B cell (primary cell): ENCODE measurements at regions not wholly inside any gene's neighbourhood (a gene's known extent, or its start where the extent isn't known, plus 50 kb on each side); places are given as distances from the start of the nearest gene placed in this dataset.

Experiments used
- ATAC-seq: fragments of 200-7000 bp; cut with Tn5 transposase; one replicate; pipeline ENCODE4 v1.10.0; 2021; ENCODE audit warnings: low read depth, mild to moderate bottlenecking, moderate number of reproducible peaks, moderate library complexity
- CTCF ChIA-PET: fragments of 350-600 bp; sonication (Branson Sonifier 250); formaldehyde crosslinking; loops from one replicate; lab custom pipeline; 2021; ENCODE audit warnings: antibody characterized with exemption, inconsistent platforms; lab: Charles Lee
- POLR2A ChIA-PET: fragments of 350-600 bp; sonication (Branson Sonifier 250); formaldehyde crosslinking; loops from one replicate; lab custom pipeline; 2021; ENCODE audit warnings: antibody characterized with exemption; lab: Charles Lee
- DNase-seq: peaks from one replicate; pipeline ENCODE4 v3.0.0; 2013
- H2AFZ ChIP-seq: 2 replicates; pipeline ENCODE4 v1.6.1; 2012; ENCODE audit warnings: mild to moderate bottlenecking, low read depth, low read length; ENCODE audit not compliant: insufficient read depth, poor library complexity, severe bottlenecking
- H3K27ac ChIP-seq, 2 donors: 1 replicate in 1 of 2; 2 replicates in 1 of 2; pipeline ENCODE4 v1.5.1; 2012 to 2013; ENCODE audit warnings: low read length in 2 of 2, mild to moderate bottlenecking in 2 of 2, moderate library complexity in 1 of 2
- H3K27me3 ChIP-seq, 4 experiments: fragments of 200-600 bp in 1 of 4; sonication (generic) in 1 of 4; replicated peaks in 1 of 4; 1 replicate in 2 of 4; 2 replicates in 2 of 4; pipeline versions ENCODE4 v1.6.1 to v1.7.0; 2013 to 2016; ENCODE audit warnings: low read length in 3 of 4, mild to moderate bottlenecking in 2 of 4, mixed read lengths in 1 of 4, moderate library complexity in 1 of 4; ENCODE audit not compliant: insufficient read depth in 4 of 4, control insufficient read depth in 3 of 4; ENCODE audit errors: control extremely low read depth in 1 of 4
- H3K36me3 ChIP-seq, 2 experiments: replicated peaks in 1 of 2; 1 replicate in 1 of 2; 2 replicates in 1 of 2; pipeline versions ENCODE4 v1.6.1 to v1.7.1; 2013; ENCODE audit warnings: low read length in 1 of 2; ENCODE audit not compliant: insufficient read depth in 2 of 2, control insufficient read depth in 1 of 2; ENCODE audit errors: control extremely low read depth in 1 of 2, extremely low read depth in 1 of 2
- H3K4me1 ChIP-seq, 2 donors: fragments of 200-600 bp in 1 of 2; sonication (generic) in 1 of 2; 1 replicate in 1 of 2; 2 replicates in 1 of 2; pipeline versions ENCODE4 v1.5.1 to v1.6.1; 2013 to 2017; ENCODE audit warnings: low read length in 2 of 2; ENCODE audit not compliant: control insufficient read depth in 2 of 2, insufficient read depth in 2 of 2
- H3K4me2 ChIP-seq: replicated peaks from 2 replicates; pipeline ENCODE3; 2012; ENCODE audit warnings: mild to moderate bottlenecking, low read depth, low read length; ENCODE audit not compliant: poor library complexity, severe bottlenecking
- H3K4me3 ChIP-seq, 5 experiments: fragments of 200-600 bp in 1 of 5; sonication (generic) in 1 of 5; 1 replicate in 3 of 5; 2 replicates in 2 of 5; pipeline versions ENCODE4 v1.5.1 to v1.7.0; 2011 to 2016; ENCODE audit warnings: low read length in 4 of 5, mild to moderate bottlenecking in 4 of 5, low read depth in 2 of 5, control low read depth in 1 of 5, moderate library complexity in 1 of 5; ENCODE audit not compliant: insufficient read depth in 1 of 5; ENCODE audit errors: control extremely low read depth in 1 of 5, extremely low read depth in 1 of 5
- H3K79me2 ChIP-seq: fragments of 200-600 bp; sonication (generic); one replicate; pipeline ENCODE4 v1.6.0; 2016; ENCODE audit warnings: low read length; ENCODE audit not compliant: control insufficient read depth, insufficient read depth
- H3K9ac ChIP-seq: fragments of 200-600 bp; sonication (generic); 2 replicates; pipeline ENCODE4 v1.6.1; 2017; ENCODE audit warnings: mild to moderate bottlenecking, low read length, moderate library complexity
- H3K9me3 ChIP-seq, 3 donors: one replicate each; pipeline versions ENCODE4 v1.6.1 to v1.7.1; 2013; ENCODE audit warnings: low read length in 2 of 3; ENCODE audit not compliant: control insufficient read depth in 2 of 3, insufficient read depth in 1 of 3; ENCODE audit errors: control extremely low read depth in 1 of 3
- H4K20me1 ChIP-seq: 2 replicates; pipeline ENCODE4 v1.6.0; 2012; ENCODE audit warnings: mild to moderate bottlenecking, low read length; ENCODE audit not compliant: insufficient read depth, control insufficient read depth, poor library complexity, severe bottlenecking
- H3K27ac Mint-ChIP-seq: one replicate; pipeline ENCODE4 v1.8.0; 2021; ENCODE audit warnings: mixed read lengths
- H3K27me3 Mint-ChIP-seq: one replicate; pipeline ENCODE4 v1.8.0; 2021; ENCODE audit warnings: mixed read lengths
- H3K4me1 Mint-ChIP-seq: one replicate; pipeline ENCODE4 v1.8.0; 2021; ENCODE audit warnings: mixed read lengths
- H3K4me3 Mint-ChIP-seq: one replicate; pipeline ENCODE4 v1.8.0; 2021; ENCODE audit warnings: mixed read lengths
- H3K9me3 Mint-ChIP-seq: one replicate; pipeline ENCODE4 v1.8.0; 2022; ENCODE audit warnings: mixed read lengths; ENCODE audit not compliant: insufficient read depth
- EZH2 ChIP-seq: IDR thresholded peaks from 2 replicates; pipeline ENCODE4 v1.6.1; 2012; ENCODE audit warnings: borderline replicate concordance, low read depth, mild to moderate bottlenecking, moderate library complexity, low read length; ENCODE audit not compliant: insufficient read depth, poor library complexity, severe bottlenecking
- WGBS: methylation state at CpG from one replicate; pipeline ENCODE4 v1.1.5; 2013; ENCODE audit warnings: missing lambda C conversion rate; ENCODE audit not compliant: insufficient coverage; 5-methylcytosine and 5-hydroxymethylcytosine counted together
- intact Hi-C: fragments of 100-400 bp; cut with micrococcal nuclease; formaldehyde crosslinking; loops from one replicate; pipeline ENCODE4 v1.10.0; 2022
- TF ChIP-seq, protein P1 (sequence below): fragments of 200-600 bp; IDR thresholded peaks from one replicate; pipeline ENCODE4 v1.8.0; 2022; ENCODE audit warnings: antibody characterized with exemption, mild to moderate bottlenecking

DNA sequence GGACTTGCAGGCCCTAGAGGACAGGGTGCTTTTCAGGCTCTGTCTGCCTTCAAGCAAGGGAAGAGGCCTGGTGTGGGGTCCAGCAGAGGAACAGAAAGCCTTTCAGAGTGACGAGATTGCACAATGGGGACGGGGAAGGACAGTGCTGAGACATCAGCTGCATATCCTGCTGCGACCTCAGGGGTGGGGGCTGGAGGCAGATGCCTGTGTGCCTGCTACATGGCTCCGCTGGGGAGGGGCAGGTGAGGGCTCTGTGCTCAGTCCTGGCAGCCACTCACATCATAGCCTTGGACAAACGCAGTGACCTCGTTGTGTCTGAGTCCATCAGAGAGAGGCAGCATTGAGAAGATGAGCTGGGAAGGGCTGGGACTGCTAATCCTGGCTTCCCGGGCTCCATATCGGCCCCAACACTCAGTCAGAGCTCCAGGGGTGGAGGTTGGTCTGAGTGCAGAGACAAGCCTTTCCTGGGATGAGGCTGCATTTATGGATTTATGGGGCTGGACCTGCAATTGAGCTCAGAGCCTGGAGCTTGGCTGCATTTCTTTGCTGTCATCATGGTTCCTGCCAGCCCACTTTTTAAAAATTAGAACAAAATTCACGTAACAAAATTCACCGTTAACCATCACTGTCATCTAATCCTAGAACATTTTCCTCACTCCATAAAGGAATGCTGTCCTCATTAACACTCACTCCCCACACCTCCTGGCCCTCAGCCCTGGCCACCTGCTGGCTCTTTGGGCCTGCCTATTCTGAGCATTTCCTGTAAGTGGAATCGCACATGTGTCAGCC is 196.9 kb upstream of the SLC24A3 start:
- Mint-ChIP-seq H3K4me3 (no peak overlapping the region), H3K27me3 (peaks cover 6% of the 10 kb centered on the region)

DNA sequence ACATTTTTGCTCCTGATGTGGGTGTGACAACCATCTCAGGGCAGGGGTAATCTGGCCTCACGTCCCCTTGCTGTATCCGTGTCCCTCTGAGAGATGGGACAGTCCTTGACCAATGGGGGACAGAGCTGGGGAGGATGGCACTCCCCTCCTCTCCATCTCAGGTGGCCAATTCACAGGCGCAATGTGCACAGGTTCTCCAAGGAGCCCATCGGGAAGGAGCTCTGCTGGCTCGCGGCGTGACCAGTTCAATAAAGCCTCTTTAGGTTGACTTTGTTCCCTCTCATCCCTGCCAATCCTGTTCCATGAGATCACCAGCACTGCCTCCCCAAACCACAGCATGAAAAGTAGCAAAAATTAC is 196.3 kb upstream of the SLC24A3 start:
- H3K4me3 Mint-ChIP-seq: no peak overlapping the region
- intact Hi-C loops: no loop called here
- no peak overlapping the region for H3K27ac Mint-ChIP-seq
- WGBS: 88% methylated on average over 4 of the region's 7 CpGs
- no peaks in the 10 kb centered on the region for H3K9me3 Mint-ChIP-seq
- Histone ChIP-seq H3K9ac (no peak overlapping the region), H3K27me3 (no peaks in the 10 kb centered on the region), H3K36me3 (no peaks in the 10 kb centered on the region), H3K27ac (no peak overlapping the region), H3K4me1 (no peaks in the 10 kb centered on the region), H3K9me3 (peaks cover 0 to 7% (median 0%) of the 10 kb centered on the region in 3 donors), H3K4me2 (no peak overlapping the region), H2AFZ (no peak overlapping the region), H4K20me1 (no peaks in the 10 kb centered on the region), H3K79me2 (no peaks in the 10 kb centered on the region), H3K4me3 (no peak overlapping the region)
- ChIA-PET CTCF (no interaction called here), POLR2A (no interaction called here)
- peaks cover 6% of the 10 kb centered on the region for H3K27me3 Mint-ChIP-seq
- DNase-seq: no peak
- no peak for ATAC-seq
- H3K4me1 Mint-ChIP-seq: no peaks in the 10 kb centered on the region
- TF ChIP-seq, protein P1, sequence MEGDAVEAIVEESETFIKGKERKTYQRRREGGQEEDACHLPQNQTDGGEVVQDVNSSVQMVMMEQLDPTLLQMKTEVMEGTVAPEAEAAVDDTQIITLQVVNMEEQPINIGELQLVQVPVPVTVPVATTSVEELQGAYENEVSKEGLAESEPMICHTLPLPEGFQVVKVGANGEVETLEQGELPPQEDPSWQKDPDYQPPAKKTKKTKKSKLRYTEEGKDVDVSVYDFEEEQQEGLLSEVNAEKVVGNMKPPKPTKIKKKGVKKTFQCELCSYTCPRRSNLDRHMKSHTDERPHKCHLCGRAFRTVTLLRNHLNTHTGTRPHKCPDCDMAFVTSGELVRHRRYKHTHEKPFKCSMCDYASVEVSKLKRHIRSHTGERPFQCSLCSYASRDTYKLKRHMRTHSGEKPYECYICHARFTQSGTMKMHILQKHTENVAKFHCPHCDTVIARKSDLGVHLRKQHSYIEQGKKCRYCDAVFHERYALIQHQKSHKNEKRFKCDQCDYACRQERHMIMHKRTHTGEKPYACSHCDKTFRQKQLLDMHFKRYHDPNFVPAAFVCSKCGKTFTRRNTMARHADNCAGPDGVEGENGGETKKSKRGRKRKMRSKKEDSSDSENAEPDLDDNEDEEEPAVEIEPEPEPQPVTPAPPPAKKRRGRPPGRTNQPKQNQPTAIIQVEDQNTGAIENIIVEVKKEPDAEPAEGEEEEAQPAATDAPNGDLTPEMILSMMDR: no peak
- no peak for TF ChIP-seq EZH2

More for the DNA sequence above, 196.9 kb upstream of the SLC24A3 start:
- H3K4me2 ChIP-seq: no peak overlapping the region
- ChIA-PET CTCF (no interaction called here), POLR2A (no interaction called here)
- no peak overlapping the region for H3K27ac Mint-ChIP-seq
- no peak overlapping the region for H3K9ac ChIP-seq
- ATAC-seq (no peak), DNase-seq (no peak)
- H3K9me3 Mint-ChIP-seq: no peaks in the 10 kb centered on the region
- H3K36me3 ChIP-seq: no peaks in the 10 kb centered on the region
- TF ChIP-seq EZH2: no peak
- TF ChIP-seq, protein P1: no peak
- no peaks in the 10 kb centered on the region for H3K4me1 Mint-ChIP-seq
- intact Hi-C loops: no loop called here
- H3K79me2 ChIP-seq: no peaks in the 10 kb centered on the region
- no peaks in the 10 kb centered on the region for H4K20me1 ChIP-seq
- no peaks in the 10 kb centered on the region for H3K27me3 ChIP-seq
- WGBS: 82% methylated on average over 11 of the region's 11 CpGs
- H3K4me1 ChIP-seq: no peaks in the 10 kb centered on the region
- H2AFZ ChIP-seq: no peak overlapping the region
- H3K4me3 ChIP-seq: no peak overlapping the region
- no peak overlapping the region for H3K27ac ChIP-seq
- peaks cover 0 to 3% (median 0%) of the 10 kb centered on the region in 3 donors for H3K9me3 ChIP-seq
